GM12873 (cell line): ENCODE measurements at regions not wholly inside any gene's neighbourhood (a gene's known extent, or its start where the extent isn't known, plus 50 kb on each side); places are given as distances from the start of the nearest gene placed in this dataset.

Source experiments
- CTCF ChIP-seq: IDR thresholded peaks from 2 replicates; pipeline ENCODE4 v1.5.1; 2012; ENCODE audit warnings: low read depth, mild to moderate bottlenecking, moderate library complexity, low read length, control low read depth; ENCODE audit not compliant: insufficient read depth; ENCODE audit errors: missing control alignments

GRCh38 chr3:70507486-70507885, 195.0 kb upstream of the MDFIC2 start:
- no peak for TF ChIP-seq CTCF

- no peak for TF ChIP-seq CTCF
Measured at GRCh38 chr3:70506775-70507174, 194.3 kb upstream of the MDFIC2 start.

GRCh38 chr3:70501561-70501960, 189.1 kb upstream of the MDFIC2 start:
- no peak for TF ChIP-seq CTCF

GRCh38 chr3:70488816-70489215, 176.4 kb upstream of the MDFIC2 start:
- no peak for TF ChIP-seq CTCF

GRCh38 chr3:70488131-70488530, 175.7 kb upstream of the MDFIC2 start:
- no peak for TF ChIP-seq CTCF

- TF ChIP-seq CTCF, result no peak
Measured at GRCh38 chr3:70486414-70487017, 174.1 kb upstream of the MDFIC2 start.

GRCh38 chr3:70476174-70476573, 163.7 kb upstream of the MDFIC2 start:
- TF ChIP-seq CTCF, result no peak
